ENCODE measurements at regions not wholly inside any gene's neighbourhood (a gene's known extent, or its start where the extent isn't known, plus 50 kb on each side); places are given as distances from the start of the nearest gene placed in this dataset.

DNA sequence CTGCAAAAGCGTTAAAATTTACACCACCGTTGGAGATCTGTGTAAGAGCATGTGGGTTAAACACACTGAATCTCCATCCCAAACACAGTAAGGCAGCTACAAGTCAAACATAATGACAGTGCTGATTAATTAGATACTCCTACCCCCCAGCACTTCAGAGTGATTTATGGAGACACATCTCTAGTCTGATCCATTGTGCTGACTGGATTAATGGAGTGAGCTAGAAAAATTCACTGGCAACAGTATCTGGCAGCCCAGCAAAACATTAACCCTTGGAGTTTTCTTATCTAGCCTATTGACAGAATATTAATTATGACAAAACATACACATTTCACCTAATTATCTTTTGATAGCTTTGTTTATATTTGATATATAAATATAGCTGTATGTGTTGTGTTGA, 188.6 kb upstream of the ISL1 start:
- ATAC-seq (no peak), DNase-seq (no peak)
- intact Hi-C loops (cut with DNase I), result no loop called here

DNA sequence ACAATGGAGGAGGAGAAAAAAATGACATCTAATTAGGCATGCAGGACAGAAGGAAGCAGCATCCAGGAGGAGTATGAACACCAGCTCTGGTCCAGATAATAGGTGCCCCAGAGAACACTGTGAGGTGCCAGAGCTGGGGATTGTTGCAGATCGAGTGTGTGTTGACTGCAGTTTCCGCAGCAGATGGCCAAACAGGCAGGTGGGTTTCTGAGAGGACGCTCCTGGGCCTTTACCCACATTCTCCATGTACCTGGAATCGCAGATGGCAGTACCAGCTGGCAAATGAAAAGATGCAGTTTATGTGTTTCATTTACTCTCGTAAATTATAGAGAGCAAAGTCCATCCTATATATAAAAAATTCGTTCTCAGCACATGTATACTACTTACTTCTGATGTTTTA, 182.2 kb upstream of the ISL1 start:
- intact Hi-C loops (cut with DNase I), result no loop called here
- Histone ChIP-seq H3K36me3 (no peaks in the 10 kb centered on the region), H3K9me3 (no peaks in the 10 kb centered on the region), H3K27ac (no peak overlapping the region), H3K4me1 (no peaks in the 10 kb centered on the region), H3K4me3 (no peak overlapping the region), H3K27me3 (ENCODE audit: low read depth) (no peaks in the 10 kb centered on the region)
- ATAC-seq (no peak), DNase-seq (no peak)
- TF ChIP-seq, protein P1, sequence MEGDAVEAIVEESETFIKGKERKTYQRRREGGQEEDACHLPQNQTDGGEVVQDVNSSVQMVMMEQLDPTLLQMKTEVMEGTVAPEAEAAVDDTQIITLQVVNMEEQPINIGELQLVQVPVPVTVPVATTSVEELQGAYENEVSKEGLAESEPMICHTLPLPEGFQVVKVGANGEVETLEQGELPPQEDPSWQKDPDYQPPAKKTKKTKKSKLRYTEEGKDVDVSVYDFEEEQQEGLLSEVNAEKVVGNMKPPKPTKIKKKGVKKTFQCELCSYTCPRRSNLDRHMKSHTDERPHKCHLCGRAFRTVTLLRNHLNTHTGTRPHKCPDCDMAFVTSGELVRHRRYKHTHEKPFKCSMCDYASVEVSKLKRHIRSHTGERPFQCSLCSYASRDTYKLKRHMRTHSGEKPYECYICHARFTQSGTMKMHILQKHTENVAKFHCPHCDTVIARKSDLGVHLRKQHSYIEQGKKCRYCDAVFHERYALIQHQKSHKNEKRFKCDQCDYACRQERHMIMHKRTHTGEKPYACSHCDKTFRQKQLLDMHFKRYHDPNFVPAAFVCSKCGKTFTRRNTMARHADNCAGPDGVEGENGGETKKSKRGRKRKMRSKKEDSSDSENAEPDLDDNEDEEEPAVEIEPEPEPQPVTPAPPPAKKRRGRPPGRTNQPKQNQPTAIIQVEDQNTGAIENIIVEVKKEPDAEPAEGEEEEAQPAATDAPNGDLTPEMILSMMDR (IDR thresholded peaks at IDR 0.05), result no peak

More for the DNA sequence above, 188.6 kb upstream of the ISL1 start:
- Histone ChIP-seq H3K9me3 (no peaks in the 10 kb centered on the region), H3K4me3 (no peak overlapping the region), H3K36me3 (no peaks in the 10 kb centered on the region), H3K27me3 (ENCODE audit: low read depth) (no peaks in the 10 kb centered on the region), H3K4me1 (no peaks in the 10 kb centered on the region), H3K27ac (no peak overlapping the region)
- TF ChIP-seq, protein P1 (IDR thresholded peaks at IDR 0.05), result no peak

DNA sequence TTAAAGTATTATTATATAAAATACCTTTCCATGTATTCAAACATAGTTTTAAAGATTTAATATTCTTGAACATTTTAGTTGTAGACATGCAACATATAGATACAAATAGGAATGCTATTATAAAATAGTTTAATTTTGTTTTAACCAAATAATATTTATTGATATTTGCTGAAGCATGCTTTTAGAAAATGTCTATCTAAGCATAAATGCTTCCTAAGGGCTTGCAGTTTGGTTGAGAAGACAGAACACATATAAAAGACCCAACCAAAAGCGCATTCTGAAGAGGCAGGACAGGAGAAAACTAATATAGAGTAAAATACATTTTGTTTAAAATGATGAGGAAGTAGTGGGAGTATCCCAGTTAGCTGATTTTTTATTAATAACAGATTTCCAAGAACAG, 181.5 kb upstream of the ISL1 start:
- Histone ChIP-seq H3K36me3 (no peaks in the 10 kb centered on the region), H3K4me1 (no peaks in the 10 kb centered on the region), H3K27ac (no peak overlapping the region), H3K27me3 (ENCODE audit: low read depth) (no peaks in the 10 kb centered on the region), H3K9me3 (no peaks in the 10 kb centered on the region), H3K4me3 (no peak overlapping the region)
- intact Hi-C loops (cut with DNase I), result no loop called here
- TF ChIP-seq, protein P1 (IDR thresholded peaks at IDR 0.05), result no peak
- no peak for DNase-seq
- ATAC-seq, result no peak

DNA sequence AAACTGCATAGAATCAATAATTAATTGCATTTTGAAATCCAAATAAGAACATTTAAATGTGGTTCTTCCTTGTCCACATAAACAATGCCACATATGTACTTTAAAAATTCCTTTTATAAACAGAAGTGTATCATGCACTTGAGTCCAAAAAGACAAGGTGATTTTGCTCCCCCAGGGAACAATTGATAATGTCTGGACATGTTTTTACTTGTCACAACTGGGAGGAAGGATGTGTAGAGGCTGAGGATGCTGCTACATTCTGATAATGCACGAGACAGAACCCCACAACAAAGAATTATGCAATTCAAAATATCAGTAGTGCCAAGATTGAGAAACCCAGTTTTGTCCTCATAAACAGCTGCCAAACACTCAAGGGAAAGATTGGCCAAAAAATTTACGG, 181.1 kb upstream of the ISL1 start:
- intact Hi-C loops (cut with DNase I), result no loop called here
- no peaks in the 10 kb centered on the region for H3K9me3 ChIP-seq
- no peak overlapping the region for H3K27ac ChIP-seq
- DNase-seq (no peak), ATAC-seq (no peak)
- H3K36me3 ChIP-seq, result no peaks in the 10 kb centered on the region
- no peaks in the 10 kb centered on the region for H3K27me3 ChIP-seq (ENCODE audit: low read depth)
- no peaks in the 10 kb centered on the region for H3K4me1 ChIP-seq
- TF ChIP-seq, protein P1 (IDR thresholded peaks at IDR 0.05), result no peak
- no peak overlapping the region for H3K4me3 ChIP-seq

DNA sequence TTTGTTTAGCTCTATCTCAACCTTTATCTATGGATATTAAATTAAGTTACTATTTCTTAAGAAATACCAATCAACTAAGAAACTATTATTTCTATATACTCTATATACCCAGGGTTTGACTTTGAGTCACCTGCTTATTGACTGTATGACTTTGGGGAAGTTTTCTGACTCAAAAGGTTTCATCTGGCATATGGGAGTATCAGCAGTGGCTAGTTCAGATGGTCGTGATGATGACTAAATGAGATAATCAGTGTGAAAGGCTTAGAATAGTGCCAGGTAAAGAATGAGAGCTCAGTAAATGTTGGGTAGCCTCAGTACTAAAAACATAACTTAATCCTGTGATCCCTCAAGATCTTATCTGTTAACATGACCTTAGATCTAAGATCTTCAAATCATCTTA, 179.7 kb upstream of the ISL1 start:
- no peaks in the 10 kb centered on the region for H3K27me3 ChIP-seq (ENCODE audit: low read depth)
- no peaks in the 10 kb centered on the region for H3K4me1 ChIP-seq
- intact Hi-C loops (cut with DNase I), result no loop called here
- H3K27ac ChIP-seq, result no peak overlapping the region
- TF ChIP-seq, protein P1 (IDR thresholded peaks at IDR 0.05), result no peak
- no peaks in the 10 kb centered on the region for H3K36me3 ChIP-seq
- no peak overlapping the region for H3K4me3 ChIP-seq
- no peak for ATAC-seq
- no peaks in the 10 kb centered on the region for H3K9me3 ChIP-seq
- no peak for DNase-seq

DNA sequence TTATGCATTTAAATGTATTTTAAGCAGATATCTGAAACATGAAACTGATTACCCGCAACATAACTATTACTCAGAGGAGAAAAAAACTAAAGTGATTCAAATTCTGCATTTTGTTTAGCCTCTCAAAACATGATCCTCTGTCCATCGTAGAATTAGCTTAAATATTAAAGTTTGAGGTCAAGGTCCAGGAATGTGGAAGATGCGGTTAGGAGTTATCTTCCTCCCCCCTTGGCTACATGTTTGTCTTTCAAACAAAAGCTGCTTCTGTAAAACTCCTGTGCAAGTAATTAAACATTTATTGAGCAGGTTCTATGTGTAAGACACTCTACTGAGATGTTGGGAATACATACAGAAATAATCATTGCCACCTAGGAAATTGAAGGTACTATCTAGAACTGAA, 175.0 kb upstream of the ISL1 start:
- Histone ChIP-seq H3K4me1 (no peaks in the 10 kb centered on the region), H3K27ac (no peak overlapping the region), H3K9me3 (no peaks in the 10 kb centered on the region), H3K27me3 (ENCODE audit: low read depth) (no peaks in the 10 kb centered on the region), H3K36me3 (no peaks in the 10 kb centered on the region), H3K4me3 (no peak overlapping the region)
- intact Hi-C loops (cut with DNase I), result no loop called here
- TF ChIP-seq, protein P1 (IDR thresholded peaks at IDR 0.05), result no peak
- DNase-seq (no peak), ATAC-seq (no peak)
